ENCODE measurements at regions not wholly inside any gene's neighbourhood (a gene's known extent, or its start where the extent isn't known, plus 50 kb on each side); places are given as distances from the start of the nearest gene placed in this dataset.

GRCh38 chr12:98064501-98064900, 450.9 kb upstream of the TMPO start:
- peak; percentile 41 for ATAC-seq

GRCh38 chr12:98067795-98068194, 447.6 kb upstream of the TMPO start:
- ATAC-seq = no peak

- ATAC-seq = no peak
Measured at GRCh38 chr12:98073610-98074009, 441.8 kb upstream of the TMPO start.

- no peak for ATAC-seq
Measured at GRCh38 chr12:98074286-98074685, 441.1 kb upstream of the TMPO start.

GRCh38 chr12:98084391-98084790, 431.0 kb upstream of the TMPO start:
- ATAC-seq = no peak

- no peak for ATAC-seq
Measured at GRCh38 chr12:98085046-98085755, 430.2 kb upstream of the TMPO start.

GRCh38 chr12:98090731-98091130, 424.7 kb upstream of the TMPO start:
- ATAC-seq = no peak

GRCh38 chr12:98096436-98096835, 419.0 kb upstream of the TMPO start:
- no peak for ATAC-seq

- ATAC-seq = no peak
Measured at GRCh38 chr12:98106031-98106683, 409.2 kb upstream of the TMPO start.

- ATAC-seq = no peak
Measured at GRCh38 chr12:98109266-98109665, 406.1 kb upstream of the TMPO start.

GRCh38 chr12:98110536-98110935, 404.9 kb upstream of the TMPO start:
- ATAC-seq = no peak

- no peak for ATAC-seq
Measured at GRCh38 chr12:98113548-98113947, 401.8 kb upstream of the TMPO start.

GRCh38 chr12:98121963-98122362, 393.4 kb upstream of the TMPO start:
- ATAC-seq = no peak

- ATAC-seq = no peak
Measured at GRCh38 chr12:98123021-98123461, 392.3 kb upstream of the TMPO start.

- no peak for ATAC-seq
Measured at GRCh38 chr12:98126637-98127335, 388.6 kb upstream of the TMPO start.

- ATAC-seq = no peak
Measured at GRCh38 chr12:98127336-98127679, 388.1 kb upstream of the TMPO start.

GRCh38 chr12:98127854-98128253, 387.5 kb upstream of the TMPO start:
- no peak for ATAC-seq

- no peak for ATAC-seq
Measured at GRCh38 chr12:98136544-98136943, 378.8 kb upstream of the TMPO start.

GRCh38 chr12:98137278-98137677, 378.1 kb upstream of the TMPO start:
- no peak for ATAC-seq

GRCh38 chr12:98144953-98145352, 370.4 kb upstream of the TMPO start:
- ATAC-seq = no peak

GRCh38 chr12:98146043-98146442, 369.3 kb upstream of the TMPO start:
- ATAC-seq = no peak

GRCh38 chr12:98146487-98146886, 368.9 kb upstream of the TMPO start:
- ATAC-seq = no peak

- ATAC-seq = no peak
Measured at GRCh38 chr12:98149270-98149669, 366.1 kb upstream of the TMPO start.

GRCh38 chr12:98149691-98150210, 365.6 kb upstream of the TMPO start:
- ATAC-seq = no peak
